K562 (cell line): ENCODE measurements at regions not wholly inside any gene's neighbourhood (a gene's known extent, or its start where the extent isn't known, plus 50 kb on each side); places are given as distances from the start of the nearest gene placed in this dataset.
A peak's percentile ranks its signal among the peaks of the same experiment; 100 is the strongest.

ENCODE experiments used
- ATAC-seq: fragments of 200-7000 bp; cut with Tn5 transposase; 3 replicates; pipeline ENCODE4 v1.9.1; 2020; ENCODE audit warnings: moderate library complexity
- BruUV-seq: library from RNA; stranded (reverse); fragments of 400-500 nt; replicated peaks from 2 replicates; lab custom pipeline; 2021; lab: Mats Ljungman, UMichigan
- CTCF ChIA-PET: fragments of 300-600 bp; formaldehyde crosslinking; extraction: SDS; loops from one replicate; lab custom pipeline; 2021; ENCODE audit warnings: low intra/inter-chr PET ratio; lab: Yijun Ruan, JAX
- POLR2A ChIA-PET: fragments of 300-600, 350-650 bp; sonication (Branson Sonifier 250); formaldehyde crosslinking; extraction: SDS; loops from one replicate; lab custom pipeline; 2021; ENCODE audit warnings: antibody characterized with exemption, inconsistent platforms; lab: Yijun Ruan, JAX
- DNase-seq, 4 experiments: peaks; one replicate each; pipeline versions ENCODE4 v3.0.0 to v3.0.0-alpha.2; 2011 to 2018; ENCODE audit warnings: low spot score in 3 of 4, mixed read lengths in 3 of 4; ENCODE audit errors: extremely low read depth in 1 of 4
- FAIRE-seq: peaks from 2 replicates; lab custom pipeline; 2011; peaks lifted over from hg19 to GRCh38; lab: Jason Lieb, UNC
- H2AFZ ChIP-seq: 2 replicates; pipeline ENCODE4 v1.6.0; 2011; ENCODE audit warnings: low read depth, low read length, control low read depth, inconsistent platforms
- H3K27ac ChIP-seq: fragments of 200-600 bp; 3 replicates; pipeline ENCODE4 v1.8.0; 2011; ENCODE audit warnings: low read depth, mild to moderate bottlenecking, control low read depth, inconsistent platforms, low read length, moderate library complexity, mixed read lengths; ENCODE audit errors: extremely low read depth
- H3K27me3 ChIP-seq, 2 experiments: fragments of 300-600 bp in 1 of 2; 2 replicates in 1 of 2; 3 replicates in 1 of 2; pipeline versions ENCODE4 v1.6.0 to v1.8.0; 2011; ENCODE audit warnings: inconsistent platforms in 2 of 2, low read length in 2 of 2, mild to moderate bottlenecking in 1 of 2, mixed read lengths in 1 of 2, moderate library complexity in 1 of 2; ENCODE audit not compliant: control insufficient read depth in 2 of 2, insufficient read depth in 2 of 2
- H3K36me3 ChIP-seq: fragments of 300-600 bp; 3 replicates; pipeline ENCODE4 v1.8.0; 2011; ENCODE audit warnings: mild to moderate bottlenecking, low read length, inconsistent platforms; ENCODE audit not compliant: control insufficient read depth, insufficient read depth
- H3K4me1 ChIP-seq, 2 experiments: fragments of 200-600 bp in 1 of 2; replicated peaks in 1 of 2; 2 replicates in 1 of 2; 3 replicates in 1 of 2; pipeline versions ENCODE4 v1.5.1 to v1.8.0; 2011; ENCODE audit warnings: inconsistent platforms in 2 of 2, low read length in 2 of 2, mild to moderate bottlenecking in 1 of 2, mixed read lengths in 1 of 2, moderate library complexity in 1 of 2; ENCODE audit not compliant: control insufficient read depth in 2 of 2, insufficient read depth in 2 of 2
- H3K4me2 ChIP-seq: 2 replicates; pipeline ENCODE4 v1.6.1; 2011; ENCODE audit warnings: low read length, control low read depth, inconsistent platforms, mixed read lengths; ENCODE audit not compliant: insufficient read depth
- H3K4me3 ChIP-seq: fragments of 200-600 bp; sonication (generic), shearing (Covaris generic); 2 replicates; pipeline ENCODE4 v1.5.1; 2016; ENCODE audit warnings: control low read depth, inconsistent platforms
- H3K79me2 ChIP-seq: fragments of 200-600 bp; 3 replicates; pipeline ENCODE4 v1.8.0; 2011; ENCODE audit warnings: low read length, inconsistent platforms; ENCODE audit not compliant: control insufficient read depth, insufficient read depth
- H3K9ac ChIP-seq, 2 experiments: 2 replicates each; pipeline versions ENCODE4 v1.6.0 to v1.6.1; 2011; ENCODE audit warnings: low read depth in 2 of 2, low read length in 2 of 2, control low read depth in 1 of 2, inconsistent platforms in 1 of 2, mild to moderate bottlenecking in 1 of 2, mixed read lengths in 1 of 2; ENCODE audit not compliant: insufficient read depth in 1 of 2
- H3K9me1 ChIP-seq: one replicate; pipeline ENCODE4 v1.6.0; 2011; ENCODE audit warnings: inconsistent platforms, mild to moderate bottlenecking, low read length, moderate library complexity; ENCODE audit not compliant: control insufficient read depth, insufficient read depth
- H3K9me3 ChIP-seq: replicated peaks from 2 replicates; pipeline ENCODE4 v1.5.1; 2011; ENCODE audit warnings: low read depth, low read length, inconsistent platforms; ENCODE audit not compliant: control insufficient read depth, insufficient read depth
- H4K20me1 ChIP-seq: replicated peaks from 2 replicates; pipeline ENCODE4 v1.6.1; 2011; ENCODE audit warnings: low read length, inconsistent platforms, mixed read lengths; ENCODE audit not compliant: control insufficient read depth, insufficient read depth
- ATF3 ChIP-seq, 2 experiments: fragments of 450-650 bp in 1 of 2; sonication (generic) in 1 of 2; formaldehyde crosslinking in 1 of 2; IDR thresholded peaks in 1 of 2; conservative IDR thresholded peaks in 1 of 2; 2 replicates each; pipeline versions ENCODE4 v1.6.1 to v1.8.1; 2016 to 2023; ENCODE audit warnings: mild to moderate bottlenecking in 2 of 2, moderate library complexity in 2 of 2, inconsistent platforms in 1 of 2, missing genetic modification reagents in 1 of 2
- WGBS: fragments of 100-300 bp; shearing (Covaris generic); methylation state at CpG from one replicate; pipeline ENCODE4 v1.1.6; 2016; ENCODE audit warnings: low coverage, mixed read lengths; ENCODE audit not compliant: insufficient coverage; ENCODE audit errors: missing lambda C conversion rate; 5-methylcytosine and 5-hydroxymethylcytosine counted together
- in situ Hi-C: fragments of 300-500 bp; cut with MboI; formaldehyde crosslinking; loops from 4 replicates; pipeline ENCODE4 v1.15.0; 2018; ENCODE audit warnings: inconsistent platforms, mixed read lengths
- intact Hi-C: fragments of 100-400 bp; cut with micrococcal nuclease; formaldehyde crosslinking; loops from 2 replicates; pipeline ENCODE4 v1.14.2; 2022
- TF ChIP-seq, protein P1 (sequence below): sonication (generic); formaldehyde crosslinking; IDR thresholded peaks from 2 replicates; pipeline ENCODE4 v1.8.1; 2023; ENCODE audit warnings: mild to moderate bottlenecking, missing genetic modification reagents

DNA sequence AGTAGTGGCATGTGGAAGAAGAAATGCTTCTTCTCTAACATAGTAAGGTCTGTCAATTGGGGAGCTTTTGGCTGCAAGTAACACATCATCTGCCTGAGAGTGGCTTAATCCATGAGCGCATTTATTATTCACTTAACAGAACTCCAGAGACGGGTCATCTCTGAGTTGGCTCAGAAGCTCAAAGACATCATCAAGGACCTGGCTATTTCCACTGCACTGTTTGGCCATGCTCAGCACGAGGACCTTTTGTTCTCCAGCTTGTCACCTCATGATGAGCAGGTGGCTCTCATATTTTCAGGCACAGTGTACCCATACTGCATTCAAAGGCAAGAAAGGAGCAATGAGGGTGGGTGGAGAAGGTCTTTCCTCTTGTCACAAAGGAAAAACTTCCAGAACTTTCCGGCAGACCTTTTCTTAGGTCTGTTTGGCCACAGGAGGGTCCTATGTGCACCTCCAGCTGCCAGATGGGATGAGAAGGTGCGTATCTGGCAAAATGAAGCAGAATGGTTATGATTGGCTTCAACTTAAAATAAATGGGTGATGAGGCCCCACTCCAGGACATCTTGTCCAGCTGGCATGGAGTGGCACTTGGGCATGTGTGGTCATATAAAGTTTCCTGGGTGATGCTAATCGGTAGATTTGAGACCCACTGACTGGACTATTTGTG is 55.6 kb upstream of the SHH start:
- peaks cover 42 to 57% of the 10 kb centered on the region in 2 experiments for H3K27me3 ChIP-seq
- CTCF ChIA-PET: no interaction called here
- H3K4me1 ChIP-seq: no peaks in the 10 kb centered on the region
- no peaks in the 10 kb centered on the region for H3K79me2 ChIP-seq
- H3K9ac ChIP-seq: no peak overlapping the region
- no peak for ATAC-seq
- no peaks in the 10 kb centered on the region for H3K36me3 ChIP-seq
- in situ Hi-C loops: no loop called here
- H3K9me1 ChIP-seq: no peaks in the 10 kb centered on the region
- TF ChIP-seq, protein P1, sequence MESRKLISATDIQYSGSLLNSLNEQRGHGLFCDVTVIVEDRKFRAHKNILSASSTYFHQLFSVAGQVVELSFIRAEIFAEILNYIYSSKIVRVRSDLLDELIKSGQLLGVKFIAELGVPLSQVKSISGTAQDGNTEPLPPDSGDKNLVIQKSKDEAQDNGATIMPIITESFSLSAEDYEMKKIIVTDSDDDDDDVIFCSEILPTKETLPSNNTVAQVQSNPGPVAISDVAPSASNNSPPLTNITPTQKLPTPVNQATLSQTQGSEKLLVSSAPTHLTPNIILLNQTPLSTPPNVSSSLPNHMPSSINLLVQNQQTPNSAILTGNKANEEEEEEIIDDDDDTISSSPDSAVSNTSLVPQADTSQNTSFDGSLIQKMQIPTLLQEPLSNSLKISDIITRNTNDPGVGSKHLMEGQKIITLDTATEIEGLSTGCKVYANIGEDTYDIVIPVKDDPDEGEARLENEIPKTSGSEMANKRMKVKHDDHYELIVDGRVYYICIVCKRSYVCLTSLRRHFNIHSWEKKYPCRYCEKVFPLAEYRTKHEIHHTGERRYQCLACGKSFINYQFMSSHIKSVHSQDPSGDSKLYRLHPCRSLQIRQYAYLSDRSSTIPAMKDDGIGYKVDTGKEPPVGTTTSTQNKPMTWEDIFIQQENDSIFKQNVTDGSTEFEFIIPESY (CRISPR knock-in tag): no peak
- TF ChIP-seq ATF3 (IDR thresholded peaks at IDR 0.05) (0 out of 2 replicates have a peak, but pooled peaks have one; percentile 8), ATF3 (CRISPR knock-in tag; conservative IDR thresholded peaks at IDR 0.05) (no peak)
- POLR2A ChIA-PET: interaction anchor here (1.1 kb wide), 1 partner anchor 10 kb away, joined by 6 read pairs; no protein-coding TSS in a partner anchor
- intact Hi-C loops: no loop called here
- H4K20me1 ChIP-seq: no peaks in the 10 kb centered on the region
- no peak for DNase-seq
- 0% methylated on average over 6 of the region's 6 CpGs for WGBS
- FAIRE-seq: no peak
- no peak overlapping the region for H3K4me3 ChIP-seq
- BruUV-seq: no TSS peak
- H3K4me2 ChIP-seq: no peak overlapping the region
- no peak overlapping the region for H2AFZ ChIP-seq
- no peaks in the 10 kb centered on the region for H3K9me3 ChIP-seq
- no peak overlapping the region for H3K27ac ChIP-seq
